Hepatic stellate cell (primary cell): ENCODE measurements at regions not wholly inside any gene's neighbourhood (a gene's known extent, or its start where the extent isn't known, plus 50 kb on each side); places are given as distances from the start of the nearest gene placed in this dataset.

ENCODE experiments used
- DNase-seq: peaks from one replicate; pipeline ENCODE4 v3.0.0; 2011; ENCODE audit warnings: low spot score

DNA sequence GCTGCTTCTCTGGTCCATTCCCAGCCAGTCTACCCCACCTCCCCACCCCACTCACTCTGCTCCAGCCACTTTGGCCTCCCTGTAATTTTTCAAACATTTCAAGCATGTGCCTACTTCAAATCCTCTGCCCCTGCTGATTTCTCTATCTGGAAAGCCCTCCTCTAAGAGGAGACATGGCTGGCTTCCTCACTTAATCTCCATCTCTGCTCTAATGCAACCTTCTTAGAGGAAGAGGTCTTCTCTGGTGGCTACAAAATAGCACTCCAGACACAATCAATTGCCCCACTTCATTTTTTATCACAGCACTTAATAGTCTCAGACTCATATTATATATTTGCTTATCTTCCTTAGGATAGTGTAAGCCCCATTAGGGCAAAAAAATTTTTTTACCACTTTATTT is 161.1 kb upstream of the SLC39A10 start:
- no peak for DNase-seq

DNA sequence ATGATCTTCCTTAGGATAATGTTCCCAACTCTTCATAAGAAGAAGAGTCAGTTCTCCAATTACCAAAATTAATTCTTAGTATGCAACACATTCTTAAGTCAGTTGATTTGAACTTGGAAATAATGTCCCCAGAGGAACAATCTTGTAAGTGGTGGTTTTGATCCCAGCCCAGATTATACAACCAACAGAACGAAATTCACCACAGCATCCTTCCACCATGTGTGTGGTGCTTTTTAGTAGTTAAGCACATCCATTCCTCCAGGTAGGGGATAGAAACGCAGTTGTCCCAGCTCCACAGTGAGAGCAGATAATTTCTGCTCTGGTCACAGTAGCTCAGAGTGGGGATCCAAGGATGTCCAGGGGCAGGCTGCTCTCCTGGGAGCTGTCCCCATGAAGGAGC is 161.7 kb upstream of the SLC39A10 start:
- DNase-seq, result no peak

DNA sequence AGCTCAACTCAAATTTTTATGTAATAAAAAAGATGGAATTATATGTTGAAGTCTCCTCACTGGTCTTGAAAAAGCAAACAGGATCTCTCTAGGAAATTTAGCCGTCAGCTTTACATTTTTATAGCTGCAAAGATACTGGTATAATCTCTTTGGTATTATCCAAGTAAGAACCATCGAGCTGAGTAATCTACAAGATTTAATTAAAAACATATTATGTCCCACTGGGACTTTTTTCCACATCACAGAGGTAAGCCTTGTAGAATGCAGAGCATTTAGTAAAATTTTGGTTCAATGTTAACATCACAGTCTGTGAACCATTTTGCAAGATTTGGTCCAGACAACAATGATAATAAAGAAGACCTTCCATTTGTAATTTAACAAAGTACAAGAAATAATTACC is 162.6 kb upstream of the SLC39A10 start:
- no peak for DNase-seq

DNA sequence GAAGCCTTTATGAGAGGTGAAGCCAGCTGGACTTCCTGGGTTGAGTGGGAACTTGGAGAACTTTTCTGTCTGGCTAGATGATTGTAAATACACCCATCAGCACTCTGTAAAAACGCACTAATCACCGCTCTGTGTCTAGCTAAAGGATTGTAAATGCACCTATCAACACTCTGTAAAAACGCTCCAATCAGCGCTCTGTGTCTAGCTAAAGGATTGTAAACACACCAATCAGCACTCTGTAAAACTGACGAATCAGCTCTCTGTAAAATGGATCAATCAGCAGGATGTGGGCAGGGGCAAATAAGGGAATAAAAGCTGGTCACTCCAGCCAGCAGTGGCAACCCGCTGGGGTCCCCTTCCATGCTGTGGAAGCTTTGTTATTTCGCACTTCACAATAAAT is 163.6 kb upstream of the SLC39A10 start:
- no peak for DNase-seq

DNA sequence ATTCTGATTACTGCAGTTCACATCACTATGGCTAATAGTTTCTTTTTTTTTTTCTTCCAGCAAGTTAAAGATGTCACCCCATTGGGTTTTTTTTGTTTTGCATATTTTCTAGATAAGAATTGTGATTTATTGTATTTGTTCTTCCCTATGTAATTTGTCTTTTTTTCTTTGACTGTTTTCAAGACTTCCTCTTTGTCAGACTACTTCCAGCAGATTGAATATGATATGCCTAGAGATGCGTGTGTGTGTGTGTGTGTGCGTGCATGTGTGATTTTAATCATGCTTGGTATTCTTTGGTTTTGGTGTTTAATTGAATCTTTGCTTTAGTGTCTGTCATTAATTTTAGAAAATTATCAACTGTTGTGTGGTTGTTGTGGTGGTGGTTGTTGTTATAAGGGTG is 166.7 kb upstream of the SLC39A10 start:
- DNase-seq, result no peak

DNA sequence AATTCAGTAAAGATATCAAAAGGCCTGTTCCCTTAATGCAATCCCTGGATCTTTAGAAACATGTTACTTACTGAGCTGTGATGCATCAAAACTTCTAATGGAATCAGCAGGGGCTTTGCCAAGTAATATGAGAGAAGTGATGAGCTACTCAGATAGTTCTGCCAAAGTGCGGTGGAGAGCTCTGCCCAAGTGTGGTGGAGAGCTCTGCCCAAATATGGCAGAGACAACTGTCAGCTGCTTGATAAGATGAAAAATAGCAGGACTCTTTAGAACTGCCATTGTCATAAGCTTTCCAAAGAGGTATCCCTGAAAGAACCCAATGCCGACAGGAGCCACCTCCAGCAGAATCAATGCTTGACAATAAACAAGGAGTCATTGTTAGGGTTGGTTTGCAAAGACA is 167.9 kb upstream of the SLC39A10 start:
- no peak for DNase-seq

DNA sequence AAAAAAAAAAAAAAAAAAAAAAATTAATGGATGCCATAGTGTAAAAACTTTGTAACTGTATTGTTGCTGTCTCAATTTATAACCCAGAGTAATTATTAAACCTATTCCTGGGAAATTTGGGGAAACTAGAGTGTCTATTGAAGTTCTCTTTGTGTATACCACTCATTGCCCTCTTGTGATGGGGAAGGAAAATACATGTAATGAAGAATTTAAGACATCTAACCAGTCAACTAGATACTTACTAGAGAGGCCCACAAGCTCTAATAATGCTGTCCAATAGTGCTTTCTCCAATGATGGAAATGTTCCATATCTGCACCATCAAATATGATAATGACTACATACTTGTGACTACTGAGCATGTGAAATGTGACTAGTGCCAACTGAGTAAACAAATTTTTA is 168.5 kb upstream of the SLC39A10 start:
- DNase-seq, result no peak

DNA sequence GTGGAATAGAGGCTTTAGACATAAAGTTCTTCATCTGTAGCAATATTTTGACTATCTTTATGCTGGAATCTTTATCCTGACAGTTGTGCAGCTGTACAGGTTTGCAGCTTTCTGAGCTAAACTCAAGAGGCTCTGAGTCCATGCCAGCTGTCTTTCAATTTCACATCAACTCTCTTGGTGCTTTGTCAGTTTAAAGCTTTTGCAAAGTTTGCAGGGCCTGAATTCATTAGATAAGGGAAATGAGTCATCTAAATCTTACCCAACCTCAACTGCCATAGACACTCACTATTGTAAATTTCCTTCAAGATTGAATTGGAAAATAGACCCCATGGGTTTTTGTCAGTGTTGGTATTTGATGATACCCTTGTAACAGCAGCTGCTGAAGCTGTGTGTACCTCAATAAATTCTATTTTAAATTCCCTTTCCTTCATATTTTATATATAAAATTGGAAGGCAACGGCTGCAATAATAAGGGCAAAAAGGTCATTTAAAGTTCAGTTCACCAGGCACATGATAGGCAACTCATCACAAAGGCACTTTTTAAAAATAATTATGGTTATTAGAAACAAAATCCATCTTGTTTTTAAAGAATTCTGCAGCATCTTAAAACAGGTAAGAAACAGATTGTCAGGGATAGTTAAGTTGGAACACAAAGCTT is 169.9 kb upstream of the SLC39A10 start:
- DNase-seq, result peak; percentile 43

DNA sequence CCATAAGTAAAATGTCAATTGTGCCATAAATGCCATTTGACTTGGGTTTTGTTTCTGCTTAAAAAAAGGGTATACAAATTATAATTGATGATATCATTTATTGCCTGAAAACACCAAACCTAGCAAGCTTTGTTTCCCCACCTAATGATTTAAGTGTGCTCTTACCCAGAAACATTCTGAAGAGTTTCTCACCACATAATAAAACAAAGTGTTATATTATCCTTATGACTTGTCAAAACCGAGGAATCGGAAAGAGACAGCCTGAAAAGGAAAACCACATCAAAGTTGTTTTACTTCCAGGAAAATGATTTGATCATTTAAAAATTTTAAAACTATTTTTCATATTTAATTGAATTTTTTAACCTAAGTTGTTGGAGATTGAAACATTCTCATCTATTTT is 170.5 kb upstream of the SLC39A10 start:
- no peak for DNase-seq

DNA sequence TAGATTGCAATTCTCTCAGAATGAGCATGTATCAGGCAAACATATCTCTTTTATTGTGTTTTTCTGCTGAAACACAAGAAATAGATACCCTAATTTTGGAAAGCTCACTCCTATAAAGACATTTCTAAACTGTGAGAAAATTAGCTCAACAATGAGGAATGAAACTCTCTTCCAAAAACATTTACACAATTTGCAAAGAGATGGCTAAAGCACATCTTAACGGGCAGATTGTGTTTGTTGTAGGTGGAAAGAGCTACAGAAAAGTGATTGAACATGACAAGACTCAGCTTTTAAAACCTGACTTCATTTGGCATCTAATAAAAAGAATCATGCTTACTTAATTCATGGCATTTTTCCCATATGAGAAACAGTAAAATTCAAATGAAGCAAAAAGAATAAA is 175.0 kb upstream of the SLC39A10 start:
- no peak for DNase-seq

DNA sequence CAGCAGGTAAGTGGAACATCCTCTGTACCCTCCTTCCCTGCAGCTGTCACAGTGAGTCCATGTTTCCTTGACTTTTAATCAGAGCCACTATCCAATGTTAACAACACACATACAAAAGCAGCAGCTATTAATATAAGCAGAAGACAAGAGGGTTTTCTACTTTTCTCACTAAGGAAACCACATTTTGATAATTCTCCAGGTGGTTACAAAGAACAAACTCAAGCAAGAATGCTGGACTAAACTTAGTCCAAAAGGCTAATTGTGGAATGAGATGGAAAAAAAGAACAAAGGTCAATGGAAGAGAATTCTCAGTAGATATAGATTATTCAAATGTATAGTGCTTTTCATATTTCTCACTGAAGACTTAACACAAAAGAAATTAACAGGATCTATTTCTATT is 176.9 kb upstream of the SLC39A10 start:
- DNase-seq, result no peak

DNA sequence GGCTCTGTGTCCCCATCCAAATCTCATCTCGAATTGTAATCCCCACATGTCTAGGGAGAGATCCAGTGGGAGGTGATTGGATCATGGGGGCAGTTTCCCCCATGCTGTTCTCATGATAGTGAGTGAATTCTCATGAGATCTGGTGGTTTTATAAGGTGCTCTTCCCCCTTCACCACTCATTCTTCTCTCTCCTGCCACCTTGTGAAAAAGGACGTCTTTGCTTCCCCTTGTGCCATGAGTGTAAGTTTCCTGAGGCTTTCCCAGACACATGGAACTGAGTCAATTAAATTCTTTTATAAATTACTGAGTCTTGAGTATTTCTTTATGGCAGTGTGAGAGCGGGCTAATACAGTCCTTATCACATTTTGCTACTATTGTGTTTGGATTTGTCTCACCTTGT is 177.6 kb upstream of the SLC39A10 start:
- DNase-seq, result no peak

DNA sequence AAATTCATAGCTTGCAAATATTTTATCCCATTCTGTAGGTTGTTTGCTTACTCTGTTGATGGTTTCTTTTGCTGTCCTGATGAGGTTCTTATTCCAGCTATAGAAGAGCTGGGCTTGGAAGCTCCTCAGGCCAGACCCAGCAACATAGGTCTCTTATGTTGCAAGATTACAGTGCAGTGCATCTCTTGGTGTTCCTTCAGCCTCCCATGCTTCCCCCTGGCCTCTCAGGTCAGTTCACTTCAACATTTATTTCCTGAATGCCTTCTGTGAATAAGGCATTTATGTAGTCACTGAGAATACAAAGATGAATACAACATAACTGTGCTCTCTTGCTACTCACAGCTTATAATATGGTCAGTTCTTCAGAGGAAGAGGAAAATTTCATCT is 179.0 kb upstream of the SLC39A10 start:
- no peak for DNase-seq

DNA sequence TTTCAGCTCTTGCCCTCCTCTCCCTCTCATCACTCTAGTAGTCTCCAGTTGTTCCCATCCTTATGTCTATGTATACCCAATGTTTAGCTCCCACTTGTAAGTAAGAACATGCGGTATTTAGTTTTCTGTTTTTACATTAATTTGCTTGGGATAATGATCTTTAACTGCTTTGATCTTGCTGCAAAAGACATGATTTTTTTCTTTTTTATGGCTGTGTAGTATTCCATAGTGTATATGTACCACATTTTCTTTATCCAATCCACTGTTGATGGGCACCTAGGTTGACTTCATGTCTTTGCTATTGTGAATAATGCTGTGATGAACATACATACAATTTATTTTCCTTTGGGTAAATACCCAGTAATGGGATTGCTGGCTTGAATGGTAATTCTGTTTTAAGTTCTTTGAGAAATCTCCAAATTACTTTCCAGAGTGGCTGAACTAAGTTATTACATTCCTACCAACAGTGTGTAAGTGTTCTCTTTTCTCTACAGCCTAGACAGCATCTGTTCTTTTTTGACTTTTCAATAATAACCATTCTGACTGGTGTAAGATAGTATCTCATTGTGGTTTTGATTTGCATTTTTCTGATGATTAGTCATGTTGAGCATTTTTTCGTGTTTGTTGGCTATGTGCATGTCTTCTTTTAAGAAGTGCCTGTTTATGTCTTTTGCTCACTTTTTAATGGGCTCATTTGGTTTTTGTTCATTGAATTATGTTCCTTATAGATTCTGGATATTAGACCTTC is 179.6 kb upstream of the SLC39A10 start:
- no peak for DNase-seq

DNA sequence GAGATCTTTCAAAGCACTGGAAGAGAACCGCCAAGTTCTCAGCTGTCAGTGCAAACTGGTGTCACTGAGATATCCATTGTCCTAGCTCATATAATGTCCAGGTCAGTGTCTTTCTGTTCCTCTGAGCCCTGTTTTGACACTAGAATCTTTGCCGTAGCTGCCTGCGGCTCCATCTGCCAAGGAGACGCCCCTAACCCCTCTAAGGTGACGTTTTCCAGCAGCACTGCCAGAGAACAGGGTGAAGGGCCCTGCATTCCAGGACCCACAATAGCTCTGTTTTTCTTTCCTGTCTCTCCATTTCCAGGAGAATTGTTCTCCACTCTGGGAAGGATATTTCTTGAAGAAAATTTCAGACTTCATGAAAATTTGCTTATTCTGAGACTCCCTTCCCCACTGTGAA is 181.7 kb upstream of the SLC39A10 start:
- no peak for DNase-seq

DNA sequence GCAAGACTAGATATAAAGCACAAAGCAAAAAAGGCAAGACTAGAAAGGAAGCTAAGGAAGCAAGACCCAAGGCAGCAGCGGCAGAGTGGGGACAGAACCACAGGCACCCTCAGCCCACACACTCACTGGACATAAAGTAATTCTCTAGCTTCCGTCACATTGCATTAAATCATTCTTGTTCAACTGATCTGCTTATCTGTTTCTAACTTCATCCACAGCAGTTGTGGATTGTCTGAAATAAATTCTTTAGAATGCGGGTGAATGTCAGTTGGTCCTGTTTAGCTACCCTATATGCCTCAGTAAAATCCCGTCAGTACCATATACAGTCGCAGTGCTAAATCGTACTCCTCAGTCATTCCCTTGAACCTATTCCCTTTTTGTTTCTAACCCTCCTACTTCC is 183.2 kb upstream of the SLC39A10 start:
- DNase-seq, result no peak

DNA sequence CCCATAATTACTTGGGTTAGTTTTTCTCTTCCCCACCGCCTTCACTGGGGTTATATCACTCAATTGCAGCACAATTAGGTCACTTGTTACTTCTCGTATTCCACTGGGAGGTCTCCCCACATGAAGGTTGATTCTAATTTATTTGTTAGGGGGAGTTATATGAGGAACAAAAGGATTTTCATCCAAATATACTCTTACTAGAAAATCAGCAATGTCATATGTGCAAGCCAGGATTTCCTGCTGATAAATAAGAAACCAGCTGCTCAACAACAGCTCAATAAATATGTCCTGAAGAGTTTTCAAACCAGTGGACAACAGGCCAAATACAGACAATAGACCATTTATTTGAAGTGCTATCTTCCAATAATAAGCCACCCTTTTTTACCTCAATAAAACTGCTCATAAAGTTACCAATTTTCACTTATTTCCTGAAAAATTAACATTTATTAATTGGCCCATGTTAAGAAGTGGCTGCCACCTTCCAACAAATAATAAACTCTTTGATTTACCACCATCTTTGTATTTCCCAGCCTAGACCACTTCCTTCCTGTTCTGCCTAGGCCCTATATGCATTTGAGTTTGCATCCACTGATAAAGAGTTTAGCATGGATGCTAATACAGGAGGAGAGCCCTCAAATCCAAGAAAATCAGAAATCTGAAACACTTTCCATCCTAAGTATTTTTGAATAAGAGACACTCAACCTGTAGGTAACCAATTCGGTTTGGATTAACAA is 184.4 kb upstream of the SLC39A10 start:
- no peak for DNase-seq

DNA sequence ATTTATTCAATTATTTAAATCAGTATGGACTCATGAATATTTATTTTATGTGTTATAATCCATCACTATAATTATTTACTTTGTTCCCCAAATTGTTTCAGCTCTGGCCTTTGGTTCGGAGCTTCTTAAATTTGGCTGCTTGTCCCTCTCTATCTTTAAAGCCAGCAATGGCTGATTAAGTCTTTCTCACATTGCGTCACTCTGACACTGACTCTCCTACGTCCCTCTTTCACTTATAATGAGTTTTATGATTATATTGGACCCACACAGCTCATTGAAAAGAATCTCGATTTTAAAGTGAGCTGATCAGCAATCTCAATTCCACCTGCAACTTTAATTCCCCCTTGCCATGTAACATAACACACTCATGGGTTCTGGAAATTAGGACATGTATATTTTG is 185.2 kb upstream of the SLC39A10 start:
- no peak for DNase-seq

DNA sequence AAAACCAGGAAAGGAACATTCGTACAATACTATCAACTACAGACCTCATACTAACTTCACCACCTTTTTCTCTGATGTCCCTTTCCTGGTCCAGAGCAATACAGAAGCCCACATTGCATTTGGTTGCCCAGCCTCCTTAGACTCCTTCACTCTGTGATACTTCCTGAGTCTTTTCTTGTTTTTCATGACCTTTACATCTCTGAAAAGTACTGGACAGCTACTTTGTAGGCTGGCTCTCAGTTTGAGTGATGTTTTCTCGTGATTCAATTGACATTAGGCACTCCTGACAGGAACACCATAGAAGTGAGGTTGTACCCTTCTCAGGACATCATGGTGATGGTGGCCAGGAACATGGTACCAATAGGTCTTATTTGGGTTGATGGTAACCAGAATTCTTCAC is 185.9 kb upstream of the SLC39A10 start:
- no peak for DNase-seq

DNA sequence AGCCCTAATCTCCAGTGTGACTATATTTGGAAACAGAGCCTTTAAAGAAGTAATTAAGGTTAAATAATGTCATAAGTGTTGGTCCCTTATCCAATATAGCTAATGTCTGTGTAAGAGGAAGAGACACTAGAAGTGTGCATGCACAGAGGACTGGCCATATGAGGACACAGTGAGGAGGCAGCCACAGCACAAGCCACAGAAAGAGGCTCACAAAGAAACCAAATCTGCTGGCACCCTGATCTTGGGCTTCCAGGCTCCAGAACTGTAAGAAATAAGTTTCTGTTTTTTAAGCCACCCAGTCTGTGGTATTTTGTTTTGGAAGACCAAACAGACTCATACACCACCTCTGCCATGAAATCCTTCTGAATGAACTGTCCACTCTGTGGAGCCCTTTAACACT is 186.4 kb upstream of the SLC39A10 start:
- no peak for DNase-seq

DNA sequence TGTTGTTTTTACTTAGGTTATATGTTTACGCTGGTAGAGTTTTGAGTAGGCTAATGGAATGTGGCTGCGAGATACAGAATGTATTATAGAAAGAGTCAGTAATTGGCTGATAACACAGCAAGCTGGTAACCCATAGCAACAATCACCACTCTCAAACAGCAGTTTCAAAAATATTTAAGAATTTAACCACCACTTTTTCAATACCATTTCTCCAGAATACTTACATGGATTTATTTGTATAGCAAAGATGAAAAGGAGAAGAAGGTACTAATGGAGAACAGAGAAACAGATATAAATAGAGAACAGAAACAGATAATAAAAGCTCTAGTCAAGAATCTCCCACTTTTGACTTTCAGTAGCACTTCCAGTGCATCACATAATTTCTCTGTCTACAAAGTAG is 188.3 kb upstream of the SLC39A10 start:
- no peak for DNase-seq

DNA sequence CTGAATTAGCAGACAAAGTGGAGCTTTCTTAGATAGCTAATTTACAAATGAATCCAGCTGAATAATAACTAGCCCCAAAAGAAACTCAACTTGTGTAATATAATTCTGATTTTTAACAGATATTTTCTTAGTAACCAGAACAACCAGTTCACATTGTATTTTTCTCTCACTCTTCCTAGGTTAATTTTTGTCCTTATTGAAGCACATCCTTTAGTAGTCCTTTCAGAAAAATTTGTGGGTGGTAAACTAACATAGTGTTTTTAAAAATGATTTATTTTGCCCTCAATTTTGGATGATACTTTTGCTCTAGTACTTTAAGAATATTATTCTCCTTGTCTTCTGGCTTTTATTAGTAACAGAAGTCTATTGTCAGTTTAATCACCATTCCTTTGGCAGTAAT is 190.6 kb upstream of the SLC39A10 start:
- no peak for DNase-seq

DNA sequence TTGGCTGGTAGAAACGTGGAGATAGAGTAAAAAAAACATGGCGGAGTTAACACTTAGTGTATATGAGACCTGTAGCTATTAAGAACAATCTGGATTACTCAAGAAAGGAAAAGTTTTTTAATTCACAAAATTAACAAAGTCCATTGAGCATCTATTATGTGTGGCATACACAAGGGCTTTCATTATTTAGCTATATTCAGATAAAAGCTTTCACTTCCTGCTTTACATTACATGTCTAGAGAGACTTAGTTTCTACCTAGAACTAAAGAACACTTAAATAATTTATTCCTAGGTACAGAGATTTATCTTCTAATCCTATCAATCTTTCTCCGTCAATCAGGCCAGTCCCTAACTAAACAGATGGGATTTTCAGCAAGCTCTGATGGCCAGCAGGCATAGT is 196.0 kb upstream of the SLC39A10 start:
- DNase-seq, result no peak

DNA sequence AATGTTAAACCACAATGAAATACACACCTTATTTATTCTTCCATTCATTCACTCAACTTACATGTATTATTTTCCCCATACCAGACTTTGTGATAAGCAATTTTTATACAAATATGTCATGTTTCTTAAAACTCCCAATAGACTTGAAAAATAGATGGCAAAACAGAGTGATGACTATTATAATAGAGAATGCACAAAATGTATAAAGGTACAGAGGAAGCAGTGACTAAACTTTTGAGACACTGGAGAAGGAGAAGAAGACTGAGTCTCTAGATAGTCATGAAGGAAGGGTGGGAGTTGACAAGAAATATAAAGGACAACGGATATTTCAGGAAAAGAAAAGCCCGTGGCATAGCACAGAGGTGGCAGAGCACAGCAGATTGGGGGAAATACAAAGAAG is 198.1 kb upstream of the SLC39A10 start:
- no peak for DNase-seq
